NCI-H2196 treated with DMSO at 0.1 percent for 48 hours (cell line): ENCODE measurements at regions not wholly inside any gene's neighbourhood (a gene's known extent, or its start where the extent isn't known, plus 50 kb on each side); places are given as distances from the start of the nearest gene placed in this dataset.
"Not testable (repeated sequence)": the region's sequence is repeated elsewhere in the genome, so short reads cannot be mapped to it uniquely, and the experiment has no call there.

Experiments used
- DNase-seq: peaks from one replicate; lab custom pipeline; 2025; ENCODE audit not compliant: unreplicated experiment; lab: John Stamatoyannopoulos, UW

DNA sequence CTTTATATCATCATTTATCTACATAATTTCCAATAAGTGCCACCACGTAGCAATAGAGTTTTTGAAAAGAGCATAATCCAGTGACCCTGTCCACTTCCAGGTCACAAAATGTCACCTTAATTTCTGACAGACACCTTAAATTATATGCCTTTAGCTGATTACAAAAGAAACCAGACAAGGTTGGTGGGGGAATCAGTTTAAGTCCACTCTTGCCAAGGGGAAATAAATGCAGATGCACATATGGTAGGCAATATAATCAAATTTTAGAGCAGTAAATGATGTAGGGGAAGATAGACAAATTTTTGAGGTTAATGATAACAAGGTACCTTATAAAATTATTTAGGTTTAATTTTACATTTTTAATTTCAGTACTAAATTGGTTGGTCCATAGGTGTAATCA lies 253.5 kb downstream of the ZIC1 start:
- no peak for DNase-seq

DNA sequence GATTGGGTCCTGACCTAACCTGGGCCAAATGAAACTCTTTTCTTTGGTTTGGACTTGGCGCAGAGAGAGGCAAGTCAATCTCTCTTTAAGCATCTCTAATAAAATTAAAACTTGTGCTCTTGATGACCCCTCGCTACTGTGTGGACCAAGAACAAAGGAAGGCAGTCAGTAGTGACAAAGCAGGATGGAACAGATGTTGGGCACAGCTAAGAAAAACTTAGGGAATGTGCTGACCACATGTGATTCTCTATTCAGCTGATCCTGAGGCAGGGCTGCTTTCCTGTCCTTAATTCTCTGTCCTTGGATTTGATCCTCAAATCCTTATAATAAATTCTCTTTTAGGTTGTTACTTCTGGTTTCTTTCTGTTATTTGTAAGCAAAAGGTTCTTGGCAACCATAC lies 259.9 kb downstream of the ZIC1 start:
- no peak for DNase-seq

DNA sequence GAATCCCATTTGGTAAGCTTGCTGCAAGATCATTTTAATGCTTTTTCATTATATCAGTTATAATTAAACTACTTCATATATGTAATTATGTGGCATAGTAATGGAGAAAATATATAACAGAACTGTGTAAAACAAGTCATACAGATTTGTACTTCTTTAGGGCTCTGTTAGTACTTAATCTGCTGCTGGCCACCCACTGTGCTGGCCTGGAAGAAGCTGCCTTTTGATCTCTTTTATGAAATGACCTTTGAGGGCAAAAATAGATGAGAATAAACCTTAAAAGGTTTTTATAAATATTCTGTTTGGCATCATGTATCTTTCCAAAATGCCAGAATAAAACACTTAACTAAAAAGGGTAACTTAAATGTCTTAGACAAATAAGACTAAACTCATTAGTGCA lies 262.9 kb downstream of the ZIC1 start:
- no peak for DNase-seq

GRCh38 chr3:147672436-147672835 lies 263.3 kb downstream of the ZIC1 start:
- DNase-seq: no peak

DNA sequence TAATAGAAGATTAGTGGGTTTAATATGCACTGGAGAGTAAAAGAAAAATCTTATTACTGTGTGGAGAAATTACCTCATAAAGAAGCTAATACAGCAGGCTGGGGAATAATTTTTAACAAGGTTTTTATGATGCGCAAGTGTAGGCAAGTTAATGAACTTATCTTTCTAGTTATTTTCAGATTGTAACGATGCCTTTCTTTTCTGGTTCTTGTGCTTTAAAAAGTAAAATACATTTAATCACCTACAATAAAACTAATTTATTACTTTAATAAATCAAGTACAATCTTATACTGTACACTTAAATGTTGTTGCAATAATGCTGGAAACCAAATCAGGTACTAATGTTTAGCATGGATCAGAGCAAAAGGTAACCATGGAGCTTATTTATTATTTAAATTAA lies 266.6 kb downstream of the ZIC1 start:
- no peak for DNase-seq

DNA sequence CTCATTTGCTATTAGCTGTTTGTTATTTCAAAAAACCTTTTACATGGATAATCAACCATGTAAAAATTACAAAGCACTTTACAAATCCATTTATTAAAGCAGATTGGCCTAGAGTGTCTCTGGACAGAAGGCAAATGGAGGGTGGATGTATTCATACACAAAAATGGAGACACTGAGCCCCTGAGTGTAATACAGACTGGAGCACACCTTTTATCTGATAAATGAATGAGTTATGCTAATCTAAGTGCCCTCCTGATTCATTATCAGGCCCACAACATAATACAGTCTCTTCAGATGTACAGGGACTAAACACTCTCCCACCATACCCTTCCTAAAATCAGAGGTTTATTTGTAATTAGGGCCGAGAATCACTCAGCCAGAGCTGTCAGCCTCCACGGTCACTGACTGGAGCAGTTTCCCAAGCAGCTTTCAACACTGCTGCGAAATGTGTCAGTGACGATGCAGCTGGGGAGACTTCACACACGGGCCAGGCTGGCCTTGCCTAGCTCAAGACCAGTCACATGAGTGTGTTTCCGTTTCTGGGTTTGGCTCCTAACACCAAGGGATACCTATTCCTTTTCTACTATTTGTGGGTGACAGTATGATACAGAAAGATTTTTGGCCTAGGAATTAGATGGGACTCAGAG lies 271.8 kb downstream of the ZIC1 start:
- no peak for DNase-seq

- DNase-seq: no peak
Measured at GRCh38 chr3:147688868-147689267, 279.7 kb downstream of the ZIC1 start.

- DNase-seq: no peak
Measured at GRCh38 chr3:147699175-147699838, 290.1 kb downstream of the ZIC1 start.

- no peak for DNase-seq
Measured at GRCh38 chr3:147701195-147701594, 292.0 kb downstream of the ZIC1 start.

DNA sequence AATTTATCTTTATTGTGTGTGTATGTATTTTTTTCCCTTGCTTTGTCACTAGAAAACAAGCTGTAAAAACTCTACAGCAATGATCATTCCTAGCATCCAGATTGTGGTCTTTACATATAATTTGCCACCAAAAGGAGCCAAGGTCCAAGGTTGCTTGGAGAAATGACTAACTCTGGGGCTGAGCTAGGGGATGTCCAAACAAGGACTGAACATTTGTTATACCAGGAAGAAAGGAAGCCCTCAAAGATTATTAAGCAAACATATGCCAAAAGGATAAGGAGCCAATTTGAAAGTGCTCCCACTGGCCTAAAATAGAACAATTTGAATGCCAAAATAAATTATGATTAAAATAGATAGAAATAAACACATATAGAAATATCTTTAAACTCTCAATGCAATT lies 293.3 kb downstream of the ZIC1 start:
- no peak for DNase-seq

DNA sequence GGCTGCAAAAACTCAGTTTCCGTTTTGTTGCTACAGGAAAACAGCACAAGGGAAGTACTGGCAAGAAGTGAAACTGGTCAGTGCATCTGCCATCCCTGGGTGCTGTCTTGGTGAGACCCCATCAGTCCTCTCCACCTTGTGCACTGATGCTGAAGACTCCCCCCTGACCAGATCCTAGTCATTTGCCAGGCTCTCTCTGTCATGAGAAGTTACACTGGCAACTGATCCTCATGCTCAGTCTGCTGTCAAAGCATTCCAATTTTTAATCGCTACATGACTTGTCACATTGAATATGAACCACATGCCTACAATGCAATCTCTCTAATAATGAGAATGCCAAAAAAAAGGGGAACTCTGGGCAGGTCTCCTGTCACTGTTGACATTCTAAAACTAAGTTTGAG lies 296.5 kb downstream of the ZIC1 start:
- DNase-seq: no peak

DNA sequence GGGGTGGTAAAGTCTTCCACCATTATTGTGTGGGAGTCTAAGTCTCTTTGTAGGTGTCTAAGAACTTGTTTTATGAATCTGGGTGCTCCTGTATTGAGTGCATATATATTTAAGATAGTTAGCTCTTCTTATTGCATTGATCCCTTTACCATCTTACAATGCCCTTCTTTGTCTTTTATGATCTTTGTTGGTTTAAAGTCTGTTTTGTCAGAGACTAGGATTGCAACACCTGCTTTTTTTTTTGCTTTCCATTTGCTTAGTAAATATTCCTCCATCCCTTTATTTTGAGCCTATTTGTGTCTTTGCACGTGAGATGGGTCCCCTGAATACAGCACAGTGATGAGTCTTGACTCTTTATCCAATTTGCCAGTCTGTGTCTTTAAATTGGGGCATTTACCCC lies 301.6 kb downstream of the ZIC1 start:
- not testable (repeated sequence) for DNase-seq

DNA sequence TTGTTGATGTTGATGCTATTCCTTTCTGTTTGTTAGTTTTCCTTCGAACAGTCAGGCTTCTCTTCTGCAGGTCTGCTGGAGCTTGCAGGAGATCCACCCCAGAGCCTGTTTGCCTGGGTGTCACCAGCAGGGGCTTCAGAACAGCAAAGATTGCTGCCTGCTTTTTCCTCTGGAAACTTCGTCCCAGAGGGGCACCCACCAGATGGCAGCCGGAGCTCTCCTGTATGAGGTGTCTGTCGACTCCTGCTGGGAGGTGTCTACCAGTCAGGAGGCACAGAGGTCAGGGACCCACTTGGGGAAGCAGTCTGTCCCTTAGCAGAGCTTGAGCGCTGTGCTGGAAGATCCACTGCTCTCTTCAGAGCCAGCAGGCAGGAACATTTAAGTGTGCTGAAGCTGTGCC lies 303.2 kb downstream of the ZIC1 start:
- DNase-seq: no peak

DNA sequence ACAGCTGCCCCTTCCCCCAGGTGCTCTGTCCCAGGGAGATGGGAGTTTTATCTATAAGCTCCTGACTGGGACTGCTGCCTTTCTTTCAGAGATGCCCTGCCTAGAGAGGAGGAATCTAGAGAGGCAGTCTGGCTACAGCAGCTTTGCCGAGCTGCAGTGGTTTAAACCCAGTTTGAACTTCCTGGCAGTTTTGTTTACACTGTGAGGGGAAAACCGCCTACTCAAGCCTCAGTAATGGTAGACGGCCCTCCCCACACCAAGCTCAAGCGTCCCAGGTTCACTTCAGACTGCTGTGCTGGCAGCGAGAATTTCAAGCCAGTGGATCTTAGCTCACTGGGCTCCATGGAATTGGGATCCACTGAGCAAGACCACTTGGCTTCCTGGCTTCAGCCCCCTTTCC lies 303.6 kb downstream of the ZIC1 start:
- DNase-seq: not testable (repeated sequence)

DNA sequence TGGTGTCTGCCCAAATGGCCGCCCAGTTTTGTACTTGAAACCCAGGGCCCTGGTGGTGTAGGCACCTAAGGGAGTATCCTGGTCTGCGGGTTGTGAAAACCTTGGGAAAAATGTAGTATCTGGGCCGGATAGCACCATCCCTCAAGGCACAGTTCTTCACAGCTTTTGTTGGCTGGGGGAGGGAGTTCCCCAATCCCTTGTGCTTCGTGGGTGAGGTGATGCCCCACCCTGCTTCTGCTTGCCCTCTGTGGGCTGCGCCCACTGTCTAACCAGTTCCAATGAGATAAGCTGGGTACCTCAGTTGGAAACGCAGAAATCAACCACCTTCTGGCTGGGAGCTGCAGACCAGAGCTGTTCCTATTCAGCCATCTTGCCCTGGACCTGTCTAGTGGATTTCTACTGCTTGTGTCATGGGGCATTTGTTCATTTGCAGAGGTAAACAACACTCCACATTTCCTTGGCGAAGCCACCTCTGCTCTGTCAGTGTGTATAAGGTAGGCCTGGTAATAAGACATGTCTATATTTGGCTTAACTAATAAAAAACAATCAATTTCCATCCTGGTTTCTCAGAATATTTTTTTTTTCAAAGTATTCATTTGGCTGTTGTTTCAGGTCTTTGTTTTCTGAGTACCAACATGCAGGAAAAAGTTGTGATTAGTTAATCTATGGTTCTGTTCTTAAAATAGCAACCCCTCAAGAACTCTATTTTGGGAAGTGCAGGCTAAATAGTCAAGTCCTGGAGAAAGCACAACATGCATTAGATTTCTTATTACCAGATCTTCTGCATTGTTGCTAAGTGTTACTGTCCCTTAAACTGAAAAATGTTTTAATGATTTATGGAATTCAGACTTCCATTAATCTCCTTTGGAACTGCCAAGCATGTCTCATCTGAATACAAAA lies 304.3 kb downstream of the ZIC1 start:
- DNase-seq: no peak

GRCh38 chr3:147729641-147730040 lies 320.5 kb downstream of the ZIC1 start:
- DNase-seq: no peak

- DNase-seq: no peak
Measured at GRCh38 chr3:147730284-147730683, 321.1 kb downstream of the ZIC1 start.

GRCh38 chr3:147733217-147733616 lies 324.1 kb downstream of the ZIC1 start:
- no peak for DNase-seq

DNA sequence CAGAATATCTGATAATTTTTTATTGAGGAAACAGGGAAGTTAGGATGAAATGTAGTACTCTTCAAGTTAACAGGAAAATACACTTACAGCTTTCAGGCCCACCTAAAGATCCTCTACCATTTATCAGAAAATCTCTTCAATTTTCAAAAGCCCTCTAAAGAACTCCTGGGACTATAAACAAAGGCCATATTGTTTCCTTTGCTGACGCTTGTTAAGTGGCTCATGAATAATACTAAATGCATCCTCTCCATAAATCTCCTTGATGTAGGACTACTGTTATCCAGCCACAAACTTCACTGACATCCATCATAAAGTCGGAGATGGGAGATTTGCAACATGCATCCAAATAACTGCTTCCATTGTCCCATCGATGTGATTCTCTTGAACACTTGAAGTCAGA lies 326.5 kb downstream of the ZIC1 start:
- DNase-seq: no peak

DNA sequence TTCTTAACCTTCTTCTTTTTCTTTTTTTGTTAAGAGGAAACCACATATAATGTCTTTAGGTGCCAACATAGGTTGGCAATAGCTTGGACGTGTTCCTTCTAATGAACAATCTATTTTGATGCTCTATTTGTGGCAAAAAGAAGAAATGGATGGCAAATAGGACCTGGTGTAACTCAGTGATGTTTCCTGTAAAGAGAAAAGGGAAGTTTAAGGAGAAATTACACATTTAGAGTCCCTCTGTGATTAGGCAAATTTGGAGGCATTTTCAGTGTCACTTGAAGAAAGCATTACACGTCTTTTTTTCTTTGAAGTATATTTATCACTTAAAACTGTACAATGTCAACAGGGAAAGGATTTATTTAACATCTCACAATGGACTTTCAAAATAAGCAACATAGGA lies 327.1 kb downstream of the ZIC1 start:
- DNase-seq: no peak

DNA sequence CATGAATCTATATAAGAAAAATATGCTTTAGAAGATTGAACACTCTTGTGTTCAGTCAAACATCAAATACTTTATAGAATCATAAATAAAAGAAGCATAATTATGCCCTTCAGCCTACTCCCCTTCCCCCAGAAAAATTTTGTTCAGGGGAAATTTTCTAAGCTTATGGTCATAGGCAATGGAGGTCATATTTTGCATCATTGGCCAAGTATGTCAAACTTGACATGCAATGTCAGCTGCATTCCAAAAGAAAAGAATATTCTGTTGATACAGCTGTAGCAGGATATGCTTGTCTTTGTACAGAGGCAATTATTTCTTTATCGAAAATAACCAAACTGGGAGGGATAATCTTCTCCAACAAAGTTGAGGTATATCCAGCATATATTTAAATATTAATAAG lies 328.2 kb downstream of the ZIC1 start:
- DNase-seq: no peak

DNA sequence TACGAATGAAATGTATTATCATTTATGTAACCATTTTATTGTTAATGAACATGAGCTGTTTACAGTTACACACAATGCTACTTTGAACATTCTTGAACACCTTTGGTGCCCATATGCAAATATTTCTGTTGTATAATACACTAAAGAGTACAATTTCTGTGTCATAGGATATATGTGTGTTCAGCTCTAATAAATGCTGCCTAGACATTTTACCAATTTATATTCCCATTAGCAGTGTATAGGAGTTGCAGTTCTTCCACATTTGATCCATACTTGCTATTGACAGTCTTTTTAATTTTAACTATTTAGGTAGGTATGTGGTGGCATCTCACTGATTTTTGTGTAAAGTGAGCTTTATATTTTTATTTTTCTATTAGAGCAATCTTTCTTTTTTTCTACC lies 331.8 kb downstream of the ZIC1 start:
- no peak for DNase-seq
